Testis (tissue), 2 donors: ENCODE measurements at regions not wholly inside any gene's neighbourhood (a gene's known extent, or its start where the extent isn't known, plus 50 kb on each side); places are given as distances from the start of the nearest gene placed in this dataset.

Experiments
- CTCF ChIP-seq, 3 experiments: fragments of 450-650 bp in 2 of 3; fragments of 200-600 bp in 1 of 3; sonication (generic) in 1 of 3; IDR thresholded peaks; one replicate each; pipeline ENCODE4 v1.5.1; 2016 to 2019; ENCODE audit warnings: antibody characterized with exemption in 3 of 3, mild to moderate bottlenecking in 2 of 3, moderate library complexity in 1 of 3
- POLR2A ChIP-seq: fragments of 450-650 bp; IDR thresholded peaks from one replicate; pipeline ENCODE4 v1.6.1; 2017; ENCODE audit warnings: antibody characterized with exemption, mild to moderate bottlenecking, moderate library complexity

GRCh38 chr3:96331341-96331740 lies 483.1 kb upstream of the EPHA6 start:
- TF ChIP-seq CTCF (IDR thresholded peaks at IDR 0.05) (no peak), POLR2A (no peak)
